SU-DHL-6 (cell line): ENCODE measurements at regions not wholly inside any gene's neighbourhood (a gene's known extent, or its start where the extent isn't known, plus 50 kb on each side); places are given as distances from the start of the nearest gene placed in this dataset.
"Not testable (repeated sequence)": the region's sequence is repeated elsewhere in the genome, so short reads cannot be mapped to it uniquely, and the experiment has no call there.

Source experiments
- H2AFZ ChIP-seq: fragments of 200-600 bp; sonication (generic); 2 replicates; pipeline ENCODE4 v1.6.1; 2014; ENCODE audit warnings: low read depth, mild to moderate bottlenecking, moderate library complexity, mixed read lengths, antibody characterized with exemption, low read length; ENCODE audit not compliant: severe bottlenecking
- H3F3A ChIP-seq: fragments of 200-600 bp; shearing (Covaris generic); 2 replicates; pipeline ENCODE4 v1.6.0; 2016; ENCODE audit warnings: antibody characterized with exemption, mild to moderate bottlenecking; ENCODE audit not compliant: insufficient read depth
- H3K27ac ChIP-seq: fragments of 200-600 bp; sonication (generic); 2 replicates; pipeline ENCODE4 v1.5.1; 2016; ENCODE audit warnings: low read depth, mild to moderate bottlenecking, low read length, moderate library complexity, mixed read lengths
- H3K27me3 ChIP-seq: fragments of 200-600 bp; sonication (generic), shearing (Covaris generic); 2 replicates; pipeline ENCODE4 v1.6.0; 2014; ENCODE audit warnings: mild to moderate bottlenecking, low read length
- H3K36me3 ChIP-seq: fragments of 200-600 bp; sonication (generic); 2 replicates; pipeline ENCODE4 v1.6.1; 2014; ENCODE audit warnings: mild to moderate bottlenecking, low read length, mixed read lengths
- H3K4me2 ChIP-seq: fragments of 300-600, 200-600 bp; shearing (Covaris generic), sonication (generic); 2 replicates; pipeline ENCODE4 v1.6.0; 2014; ENCODE audit warnings: low read length, low read depth, mild to moderate bottlenecking; ENCODE audit not compliant: poor library complexity, severe bottlenecking
- H3K4me3 ChIP-seq: fragments of 200-600 bp; sonication (generic); 2 replicates; pipeline ENCODE4 v1.5.1; 2014; ENCODE audit warnings: antibody characterized with exemption, low read length, mild to moderate bottlenecking, mixed read lengths; ENCODE audit not compliant: insufficient read depth, poor library complexity, severe bottlenecking
- H3K79me2 ChIP-seq: fragments of 200-600 bp; sonication (generic); 2 replicates; pipeline ENCODE4 v1.6.1; 2014; ENCODE audit warnings: mild to moderate bottlenecking, low read length, moderate library complexity; ENCODE audit not compliant: insufficient read depth
- H3K9ac ChIP-seq: fragments of 200-600 bp; sonication (generic); 2 replicates; pipeline ENCODE4 v1.7.0; 2014; ENCODE audit warnings: mild to moderate bottlenecking, low read length
- H3K9me2 ChIP-seq: fragments of 200-600 bp; sonication (generic); replicated peaks from 2 replicates; pipeline ENCODE4 v1.6.1; 2014; ENCODE audit warnings: low read length; ENCODE audit not compliant: insufficient read depth
- H3K9me3 ChIP-seq: fragments of 200-600 bp; sonication (generic); 2 replicates; pipeline ENCODE4 v1.6.1; 2014; ENCODE audit warnings: low read length, mixed read lengths; ENCODE audit not compliant: insufficient read depth
- H4K20me1 ChIP-seq: fragments of 200-600 bp; sonication (generic); 2 replicates; pipeline ENCODE4 v1.6.1; 2014; ENCODE audit warnings: low read depth, mild to moderate bottlenecking, antibody characterized with exemption, low read length, moderate library complexity, mixed read lengths
- EZH2phosphoT487 ChIP-seq: fragments of 200-600 bp; sonication (generic), shearing (Covaris generic); conservative IDR thresholded peaks from 2 replicates; pipeline ENCODE4 v1.6.1; 2018; ENCODE audit warnings: mild to moderate bottlenecking, antibody characterized with exemption, low read length, moderate library complexity, mixed read lengths
- TF ChIP-seq, protein P1 (sequence below): fragments of 200-600 bp; sonication (generic); IDR thresholded peaks from one replicate; pipeline ENCODE4 v1.5.1; 2017; ENCODE audit warnings: antibody characterized with exemption, mild to moderate bottlenecking, low read length, moderate library complexity; ENCODE audit not compliant: insufficient read depth, poor library complexity, severe bottlenecking

DNA sequence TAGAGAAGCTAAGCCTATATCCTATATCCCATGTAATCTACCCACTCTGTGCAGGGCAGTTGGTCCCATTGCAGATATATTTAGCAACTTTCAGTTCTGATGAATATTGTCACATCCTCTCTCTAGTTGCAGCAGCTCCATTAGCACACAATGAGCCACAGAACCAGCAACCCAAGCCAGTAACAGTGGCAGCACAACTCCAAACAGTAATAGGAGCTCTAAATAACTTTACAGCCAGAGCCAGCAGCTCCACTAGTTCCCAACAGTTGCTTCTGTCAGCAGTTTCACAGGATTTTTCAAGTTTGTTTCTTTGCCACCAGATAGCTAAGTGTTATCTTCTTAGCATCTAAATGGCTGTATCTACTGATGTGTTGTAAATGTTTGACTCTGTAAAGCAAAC is 490.8 kb downstream of the HTR1B start:
- H3K4me3 ChIP-seq, result no peak overlapping the region
- H3K27me3 ChIP-seq, result no peaks in the 10 kb centered on the region
- H3K9me3 ChIP-seq, result no peaks in the 10 kb centered on the region
- H3K9me2 ChIP-seq, result no peaks in the 10 kb centered on the region
- TF ChIP-seq EZH2phosphoT487, result no peak
- TF ChIP-seq, protein P1, sequence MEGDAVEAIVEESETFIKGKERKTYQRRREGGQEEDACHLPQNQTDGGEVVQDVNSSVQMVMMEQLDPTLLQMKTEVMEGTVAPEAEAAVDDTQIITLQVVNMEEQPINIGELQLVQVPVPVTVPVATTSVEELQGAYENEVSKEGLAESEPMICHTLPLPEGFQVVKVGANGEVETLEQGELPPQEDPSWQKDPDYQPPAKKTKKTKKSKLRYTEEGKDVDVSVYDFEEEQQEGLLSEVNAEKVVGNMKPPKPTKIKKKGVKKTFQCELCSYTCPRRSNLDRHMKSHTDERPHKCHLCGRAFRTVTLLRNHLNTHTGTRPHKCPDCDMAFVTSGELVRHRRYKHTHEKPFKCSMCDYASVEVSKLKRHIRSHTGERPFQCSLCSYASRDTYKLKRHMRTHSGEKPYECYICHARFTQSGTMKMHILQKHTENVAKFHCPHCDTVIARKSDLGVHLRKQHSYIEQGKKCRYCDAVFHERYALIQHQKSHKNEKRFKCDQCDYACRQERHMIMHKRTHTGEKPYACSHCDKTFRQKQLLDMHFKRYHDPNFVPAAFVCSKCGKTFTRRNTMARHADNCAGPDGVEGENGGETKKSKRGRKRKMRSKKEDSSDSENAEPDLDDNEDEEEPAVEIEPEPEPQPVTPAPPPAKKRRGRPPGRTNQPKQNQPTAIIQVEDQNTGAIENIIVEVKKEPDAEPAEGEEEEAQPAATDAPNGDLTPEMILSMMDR, result no peak
- H2AFZ ChIP-seq, result no peak overlapping the region
- no peaks in the 10 kb centered on the region for H3F3A ChIP-seq
- H3K36me3 ChIP-seq, result no peaks in the 10 kb centered on the region
- no peak overlapping the region for H3K4me2 ChIP-seq
- H3K27ac ChIP-seq, result no peak overlapping the region
- H3K79me2 ChIP-seq, result no peaks in the 10 kb centered on the region
- H3K9ac ChIP-seq, result no peak overlapping the region
- H4K20me1 ChIP-seq, result no peaks in the 10 kb centered on the region

DNA sequence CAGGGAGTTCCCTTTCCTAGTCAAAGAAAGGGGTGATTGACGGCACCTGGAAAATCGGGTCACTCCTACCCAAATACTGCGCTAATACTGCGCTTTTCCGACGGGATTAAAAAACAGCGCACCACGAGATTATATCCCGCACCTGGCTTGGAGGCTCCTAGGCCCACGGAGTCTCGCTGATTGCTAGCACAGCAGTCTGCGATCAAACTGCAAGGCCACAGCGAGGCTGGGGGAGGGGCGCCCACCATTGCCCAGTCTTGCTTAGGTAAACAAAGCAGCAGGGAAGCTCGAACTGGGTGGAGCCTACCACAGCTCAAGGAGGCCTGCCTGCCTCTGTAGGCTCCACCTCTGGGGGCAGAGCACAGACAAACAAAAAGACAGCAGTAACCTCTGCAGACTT is 504.1 kb downstream of the HTR1B start:
- H4K20me1 ChIP-seq, H3K9me3 ChIP-seq, H3K9ac ChIP-seq, H3K9me2 ChIP-seq, H3K36me3 ChIP-seq, H3K27me3 ChIP-seq, H3K4me2 ChIP-seq, H3K4me3 ChIP-seq, H3F3A ChIP-seq, H2AFZ ChIP-seq, H3K27ac ChIP-seq, H3K79me2 ChIP-seq: not testable (repeated sequence)

DNA sequence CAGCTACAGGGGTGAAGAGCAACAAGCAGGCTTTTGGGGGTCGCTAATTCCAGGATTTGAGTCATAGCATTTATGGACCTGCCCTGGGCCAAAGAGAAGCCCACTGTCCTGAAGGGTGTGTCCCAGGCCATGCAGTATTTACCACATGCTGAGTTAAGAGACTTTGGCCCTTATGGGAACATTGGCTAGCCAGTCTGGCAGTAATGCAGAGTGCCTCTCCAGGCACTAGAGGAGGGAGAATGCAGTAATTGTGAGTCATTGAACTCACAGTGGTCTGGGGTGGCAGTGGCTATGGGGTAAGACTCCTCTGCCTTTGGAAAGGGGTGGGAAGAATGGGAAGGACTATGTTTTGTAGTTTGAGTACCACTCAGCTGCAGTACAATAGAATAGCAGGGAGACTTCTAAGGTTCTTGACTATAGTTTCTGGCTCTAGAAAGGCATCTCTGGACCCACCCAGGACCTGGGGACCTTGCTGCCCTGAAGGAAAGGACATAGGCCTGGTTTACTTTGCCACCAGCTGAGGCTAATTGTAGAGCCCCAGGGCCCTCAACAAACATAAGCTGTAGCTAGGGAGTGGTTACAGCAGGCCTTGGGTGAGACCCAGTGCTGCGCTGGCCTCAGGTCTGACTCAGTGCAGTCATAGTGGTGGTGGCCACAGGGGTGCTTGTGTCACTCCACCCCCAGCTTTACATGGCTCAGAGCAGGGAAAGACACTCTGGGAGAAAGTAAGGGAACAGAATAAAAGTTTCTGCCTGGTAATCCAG is 520.9 kb downstream of the HTR1B start:
- Histone ChIP-seq H2AFZ (no peak overlapping the region), H3K9me3 (no peaks in the 10 kb centered on the region), H3K9ac (no peak overlapping the region), H3K9me2 (no peaks in the 10 kb centered on the region), H3K36me3 (no peaks in the 10 kb centered on the region), H3K4me3 (no peak overlapping the region), H3K27me3 (no peaks in the 10 kb centered on the region), H4K20me1 (no peaks in the 10 kb centered on the region), H3K4me2 (no peak overlapping the region), H3F3A (no peaks in the 10 kb centered on the region), H3K27ac (no peak overlapping the region), H3K79me2 (no peaks in the 10 kb centered on the region)
- no peak for TF ChIP-seq EZH2phosphoT487
- TF ChIP-seq, protein P1, result no peak

DNA sequence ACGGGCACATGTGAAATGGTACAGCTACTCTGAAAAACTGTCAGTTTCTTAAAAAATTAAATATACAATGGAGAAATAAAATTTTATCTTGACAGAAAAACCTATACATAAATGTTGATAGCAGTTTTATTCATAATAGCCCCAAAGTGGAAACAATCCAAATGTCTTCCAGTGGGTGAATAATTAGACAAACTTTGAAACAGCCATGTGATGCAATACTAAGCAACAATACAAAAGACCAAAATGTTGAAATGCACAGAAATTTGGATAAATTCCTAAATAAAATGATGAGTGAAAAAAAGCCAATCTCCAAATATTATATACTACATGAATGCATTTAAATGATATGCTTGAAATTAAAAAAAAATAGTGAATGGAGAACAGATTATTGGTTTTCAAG is 523.1 kb downstream of the HTR1B start:
- Histone ChIP-seq H3K79me2 (no peaks in the 10 kb centered on the region), H3K27ac (no peak overlapping the region), H3K36me3 (no peaks in the 10 kb centered on the region), H3K4me2 (no peak overlapping the region), H3K9me2 (no peaks in the 10 kb centered on the region), H3K9me3 (no peaks in the 10 kb centered on the region), H3K27me3 (no peaks in the 10 kb centered on the region), H4K20me1 (no peaks in the 10 kb centered on the region), H3K9ac (no peak overlapping the region), H3F3A (no peaks in the 10 kb centered on the region), H2AFZ (no peak overlapping the region), H3K4me3 (no peak overlapping the region)
- TF ChIP-seq EZH2phosphoT487, result no peak
- TF ChIP-seq, protein P1, result no peak
